Endothelial cell of umbilical vein (primary cell): ENCODE measurements at regions not wholly inside any gene's neighbourhood (a gene's known extent, or its start where the extent isn't known, plus 50 kb on each side); places are given as distances from the start of the nearest gene placed in this dataset.

Experiments used
- BruUV-seq: library from RNA; stranded (reverse); fragments of 400-500 nt; replicated peaks from 2 replicates; lab custom pipeline; 2021; lab: Mats Ljungman, UMichigan
- CTCF ChIA-PET: fragments of 300-600, 350-600 bp; sonication (Branson Sonifier 250); formaldehyde crosslinking; loops from one replicate; lab custom pipeline; 2021; ENCODE audit warnings: antibody characterized with exemption, inconsistent platforms; lab: Charles Lee
- POLR2A ChIA-PET: fragments of 300-600, 350-600 bp; sonication (Branson Sonifier 250); formaldehyde crosslinking; loops from one replicate; lab custom pipeline; 2021; ENCODE audit warnings: antibody characterized with exemption, inconsistent platforms; lab: Charles Lee
- DNase-seq: peaks from one replicate; pipeline ENCODE4 v3.0.0-alpha.2; 2011; ENCODE audit warnings: low read depth, low spot score
- FAIRE-seq: peaks from 2 replicates; lab custom pipeline; 2011; peaks lifted over from hg19 to GRCh38; lab: Jason Lieb, UNC
- H2AFZ ChIP-seq: 2 replicates; pipeline ENCODE4 v1.6.0; 2012; ENCODE audit warnings: low read depth, low read length, control low read depth, inconsistent platforms
- H3K27ac ChIP-seq: 2 replicates; pipeline ENCODE4 v1.5.1; 2011; ENCODE audit warnings: low read depth, mild to moderate bottlenecking, control low read depth, low read length, moderate library complexity; ENCODE audit not compliant: insufficient read depth
- H3K27me3 ChIP-seq, 2 experiments: 2 replicates each; pipeline versions ENCODE4 v1.6.0 to v1.6.1; 2011; ENCODE audit warnings: low read length in 2 of 2, mixed read lengths in 1 of 2; ENCODE audit not compliant: control insufficient read depth in 2 of 2, insufficient read depth in 2 of 2
- H3K36me3 ChIP-seq, 2 experiments: 2 replicates in 1 of 2; 3 replicates in 1 of 2; pipeline ENCODE4 v1.5.1; 2011; ENCODE audit warnings: low read length in 2 of 2, mild to moderate bottlenecking in 1 of 2, moderate library complexity in 1 of 2; ENCODE audit not compliant: control insufficient read depth in 2 of 2, insufficient read depth in 2 of 2; ENCODE audit errors: extremely low read depth in 1 of 2
- H3K4me1 ChIP-seq: 3 replicates; pipeline ENCODE4 v1.5.1; 2011; ENCODE audit warnings: mild to moderate bottlenecking, low read length; ENCODE audit not compliant: control insufficient read depth, insufficient read depth; ENCODE audit errors: extremely low read depth
- H3K4me2 ChIP-seq: 2 replicates; pipeline ENCODE4 v1.6.1; 2011; ENCODE audit warnings: low read length, control low read depth, mixed read lengths; ENCODE audit not compliant: insufficient read depth
- H3K4me3 ChIP-seq, 3 experiments: fragments of 200-600 bp in 1 of 3; sonication (generic), shearing (Covaris generic) in 1 of 3; replicated peaks in 1 of 3; 2 replicates each; pipeline ENCODE4 v1.5.1; 2011 to 2016; ENCODE audit warnings: control low read depth in 3 of 3, low read length in 3 of 3, mild to moderate bottlenecking in 2 of 3, inconsistent platforms in 1 of 3, low read depth in 1 of 3, moderate library complexity in 1 of 3; ENCODE audit not compliant: insufficient read depth in 1 of 3
- H3K79me2 ChIP-seq: 2 replicates; pipeline ENCODE4 v1.6.0; 2012; ENCODE audit warnings: low read length, inconsistent platforms; ENCODE audit not compliant: control insufficient read depth, insufficient read depth
- H3K9ac ChIP-seq: replicated peaks from 2 replicates; pipeline ENCODE3; 2011; ENCODE audit warnings: low read length, control low read depth; ENCODE audit not compliant: insufficient read depth; ENCODE audit errors: extremely low read depth
- H3K9me1 ChIP-seq: replicated peaks from 3 replicates; pipeline ENCODE4 v1.6.0; 2011; ENCODE audit warnings: mild to moderate bottlenecking, low read length; ENCODE audit not compliant: control insufficient read depth, insufficient read depth; ENCODE audit errors: extremely low read depth
- H3K9me3 ChIP-seq: replicated peaks from 2 replicates; pipeline ENCODE4 v1.5.1; 2012; ENCODE audit warnings: low read length, inconsistent platforms; ENCODE audit not compliant: control insufficient read depth, insufficient read depth
- H4K20me1 ChIP-seq: replicated peaks from 2 replicates; pipeline ENCODE3; 2011; ENCODE audit warnings: mild to moderate bottlenecking, low read length; ENCODE audit not compliant: control insufficient read depth, insufficient read depth; ENCODE audit errors: extremely low read depth
- EZH2 ChIP-seq: IDR thresholded peaks from 2 replicates; pipeline ENCODE4 v1.6.1; 2012; ENCODE audit warnings: borderline replicate concordance, low read depth, mild to moderate bottlenecking, moderate library complexity, low read length, inconsistent platforms; ENCODE audit not compliant: severe bottlenecking
- FOS ChIP-seq: IDR thresholded peaks from 2 replicates; pipeline ENCODE4 v1.6.1; 2011; ENCODE audit warnings: mild to moderate bottlenecking, low read length, moderate library complexity, borderline replicate concordance; ENCODE audit not compliant: insufficient read depth
- GATA2 ChIP-seq: IDR thresholded peaks from 2 replicates; pipeline ENCODE4 v1.7.0; 2011; ENCODE audit warnings: low read depth, mild to moderate bottlenecking, moderate library complexity, mixed read lengths, low read length; ENCODE audit not compliant: insufficient read length, insufficient read depth
- JUN ChIP-seq: IDR thresholded peaks from 2 replicates; pipeline ENCODE4 v1.6.1; 2011; ENCODE audit warnings: borderline replicate concordance, low read depth; ENCODE audit not compliant: insufficient read length, insufficient read depth
- MYC ChIP-seq: IDR thresholded peaks from one replicate; pipeline ENCODE4 v1.6.1; 2011; ENCODE audit warnings: mild to moderate bottlenecking, low read depth, low read length
- POLR2A ChIP-seq: IDR thresholded peaks from 2 replicates; pipeline ENCODE4 v1.6.1; 2012; ENCODE audit warnings: low read depth, mild to moderate bottlenecking, control low read depth, low read length
- POLR2AphosphoS5 ChIP-seq: IDR thresholded peaks from 2 replicates; pipeline ENCODE4 v1.6.1; 2012; ENCODE audit warnings: low read depth, mild to moderate bottlenecking, control low read depth, low read length, moderate library complexity; ENCODE audit not compliant: insufficient read depth
- dilution Hi-C: fragments of 300-500 bp; cut with MboI; formaldehyde crosslinking; loops from one replicate; pipeline ENCODE4 v1.15.0; 2019; ENCODE audit warnings: low sequenced_read_pairs; ENCODE audit not compliant: extremely low pct_ligation_motif_present
- intact Hi-C: fragments of 100-400 bp; cut with micrococcal nuclease; formaldehyde crosslinking; loops from one replicate; pipeline ENCODE4 v1.10.0; 2022

- dilution Hi-C loops = no loop called here
- intact Hi-C loops = no loop called here
- POLR2A ChIA-PET = no interaction called here
- Histone ChIP-seq H4K20me1 (no peaks in the 10 kb centered on the region), H3K27me3 (peaks cover 0 to 2% of the 10 kb centered on the region in 2 experiments), H3K9ac (no peak overlapping the region), H3K9me3 (no peaks in the 10 kb centered on the region), H3K36me3 (no peaks in the 10 kb centered on the region), H3K4me1 (no peaks in the 10 kb centered on the region), H3K4me3 (no peak overlapping the region), H3K27ac (no peak overlapping the region), H3K9me1 (no peaks in the 10 kb centered on the region), H3K79me2 (no peaks in the 10 kb centered on the region), H2AFZ (no peak overlapping the region), H3K4me2 (no peak overlapping the region)
- TF ChIP-seq POLR2A (no peak), GATA2 (no peak), POLR2AphosphoS5 (no peak), MYC (no peak), EZH2 (no peak)
- FAIRE-seq = no peak
- no peak for DNase-seq
- no TSS peak for BruUV-seq
- CTCF ChIA-PET = no interaction called here
These were observed 77.3 kb upstream of the CXCR4 start for GRCh38 chr2:136195226-136195625.

DNA sequence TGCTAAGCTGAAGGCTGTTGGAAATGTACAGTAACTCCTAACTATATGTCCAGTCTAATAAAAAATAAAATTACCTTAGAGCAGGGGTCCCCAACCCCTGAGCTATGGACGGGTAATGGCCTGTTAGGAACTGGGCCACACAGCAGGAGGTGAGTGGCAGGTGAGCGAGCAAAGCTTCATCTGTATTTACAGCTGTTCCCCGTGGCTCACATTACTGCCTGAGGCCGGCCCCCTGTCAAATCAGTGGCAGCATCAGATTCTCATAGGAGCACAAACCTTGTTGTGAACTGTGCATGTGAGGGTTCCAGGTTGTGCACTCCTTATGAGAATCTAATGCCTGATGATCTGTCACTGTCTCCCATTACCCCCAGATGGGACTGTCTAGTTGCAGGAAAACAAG is 73.1 kb upstream of the CXCR4 start:
- Histone ChIP-seq H2AFZ (no peak overlapping the region), H3K36me3 (no peaks in the 10 kb centered on the region), H3K4me3 (no peak overlapping the region), H3K9me1 (no peaks in the 10 kb centered on the region), H3K4me2 (no peak overlapping the region), H3K9ac (no peak overlapping the region), H3K9me3 (no peaks in the 10 kb centered on the region), H3K79me2 (no peaks in the 10 kb centered on the region), H3K27ac (no peak overlapping the region), H4K20me1 (no peaks in the 10 kb centered on the region), H3K4me1 (no peaks in the 10 kb centered on the region), H3K27me3 (peaks cover 0 to 2% of the 10 kb centered on the region in 2 experiments)
- no TSS peak for BruUV-seq
- ChIA-PET CTCF (no interaction called here), POLR2A (no interaction called here)
- no peak for FAIRE-seq
- TF ChIP-seq POLR2AphosphoS5 (no peak), EZH2 (no peak), FOS (no peak), JUN (no peak)
- intact Hi-C loops (no loop called here), dilution Hi-C loops (no loop called here)
- no peak for DNase-seq
